ENCODE measurements at regions not wholly inside any gene's neighbourhood (a gene's known extent, or its start where the extent isn't known, plus 50 kb on each side); places are given as distances from the start of the nearest gene placed in this dataset.

DNA sequence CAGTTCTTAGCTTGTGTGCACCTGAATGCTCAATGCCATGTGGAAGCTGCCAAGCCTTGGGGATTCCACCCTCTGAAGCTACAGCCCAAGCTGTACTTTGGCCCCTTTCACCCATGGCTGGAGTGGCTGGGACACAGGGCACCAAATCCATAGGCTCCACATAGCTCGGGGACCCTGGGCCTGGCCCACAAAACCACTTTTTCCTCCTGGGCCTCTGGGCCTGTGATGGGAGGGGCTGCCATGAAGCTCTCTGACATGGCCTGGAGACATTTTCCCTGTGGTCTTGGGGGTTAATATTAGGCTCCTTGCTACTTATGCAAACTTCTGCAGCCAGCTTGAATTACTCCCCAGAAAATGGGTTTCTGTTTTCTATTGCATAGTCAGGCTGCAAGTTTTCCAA, 579.9 kb downstream of the MATN1 start:
- Histone ChIP-seq H3K4me2 (no peak overlapping the region), H3K79me2 (ENCODE audit: low read depth) (no peaks in the 10 kb centered on the region), H3K9me3 (ENCODE audit: low read depth) (no peaks in the 10 kb centered on the region), H3K27me3 (no peaks in the 10 kb centered on the region), H3K4me1 (no peaks in the 10 kb centered on the region), H3K36me3 (no peaks in the 10 kb centered on the region), H3K4me3 (no peak overlapping the region), H3F3A (ENCODE audit: low read depth) (no peaks in the 10 kb centered on the region), H3K27ac (no peak overlapping the region), H3K9ac (no peak overlapping the region), H4K20me1 (ENCODE audit: low read depth) (no peaks in the 10 kb centered on the region), H2AFZ (replicated peaks) (no peak overlapping the region)
- TF ChIP-seq EZH2 (IDR thresholded peaks at IDR 0.05) (no peak), CTCF (IDR thresholded peaks at IDR 0.05) (no peak)
- Mint-ChIP-seq H3K9me3 (peaks cover 16% of the 10 kb centered on the region), H3K4me3 (no peak overlapping the region), H3K27ac (no peak overlapping the region), H3K27me3 (ENCODE audit: insufficient read depth, low read depth) (peaks cover 7% of the 10 kb centered on the region), H3K4me1 (no peaks in the 10 kb centered on the region), H3K36me3 (no peaks in the 10 kb centered on the region)
- DNase-seq (ENCODE audit: low spot score): no peak

GRCh38 chr1:30140566-30140965, 582.8 kb downstream of the MATN1 start:
- Histone ChIP-seq H3K4me1 (no peaks in the 10 kb centered on the region), H3K4me3 (no peak overlapping the region), H3K27ac (no peak overlapping the region), H3K9me3 (ENCODE audit: low read depth) (no peaks in the 10 kb centered on the region), H3K9ac (no peak overlapping the region), H3K27me3 (no peaks in the 10 kb centered on the region), H3K79me2 (ENCODE audit: low read depth) (no peaks in the 10 kb centered on the region), H3F3A (ENCODE audit: low read depth) (no peaks in the 10 kb centered on the region), H4K20me1 (ENCODE audit: low read depth) (no peaks in the 10 kb centered on the region), H2AFZ (replicated peaks) (no peak overlapping the region), H3K36me3 (no peaks in the 10 kb centered on the region), H3K4me2 (no peak overlapping the region)
- no peak for DNase-seq (ENCODE audit: low spot score)
- Mint-ChIP-seq H3K4me1 (no peaks in the 10 kb centered on the region), H3K9me3 (peaks cover 16% of the 10 kb centered on the region), H3K4me3 (no peak overlapping the region), H3K27ac (no peak overlapping the region), H3K27me3 (ENCODE audit: insufficient read depth, low read depth) (peaks cover 9% of the 10 kb centered on the region), H3K36me3 (no peaks in the 10 kb centered on the region)
- TF ChIP-seq EZH2phosphoT487 (IDR thresholded peaks at IDR 0.05) (no peak), CTCF (IDR thresholded peaks at IDR 0.05) (no peak), EZH2 (IDR thresholded peaks at IDR 0.05) (no peak)

- Histone ChIP-seq H3K4me2 (no peak overlapping the region), H3K27me3 (no peaks in the 10 kb centered on the region), H3K27ac (no peak overlapping the region), H3K79me2 (ENCODE audit: low read depth) (no peaks in the 10 kb centered on the region), H3K9me3 (ENCODE audit: low read depth) (no peaks in the 10 kb centered on the region), H3K4me3 (no peak overlapping the region), H2AFZ (replicated peaks) (no peak overlapping the region), H3K9ac (no peak overlapping the region), H4K20me1 (ENCODE audit: low read depth) (no peaks in the 10 kb centered on the region), H3K36me3 (no peaks in the 10 kb centered on the region), H3K4me1 (no peaks in the 10 kb centered on the region), H3F3A (ENCODE audit: low read depth) (no peaks in the 10 kb centered on the region)
- no peak overlapping the region for H3K4me3 Mint-ChIP-seq
- DNase-seq (ENCODE audit: low spot score): no peak
- no peaks in the 10 kb centered on the region for H3K36me3 Mint-ChIP-seq
- no peaks in the 10 kb centered on the region for H3K4me1 Mint-ChIP-seq
- no peak overlapping the region for H3K27ac Mint-ChIP-seq
- TF ChIP-seq EZH2phosphoT487 (IDR thresholded peaks at IDR 0.05) (no peak), CTCF (IDR thresholded peaks at IDR 0.05) (no peak), EZH2 (IDR thresholded peaks at IDR 0.05) (no peak)
- H3K27me3 Mint-ChIP-seq (ENCODE audit: insufficient read depth, low read depth): peaks cover 9% of the 10 kb centered on the region
- H3K9me3 Mint-ChIP-seq: peaks cover 6% of the 10 kb centered on the region
Measured at GRCh38 chr1:30138891-30139290, 584.5 kb downstream of the MATN1 start.

DNA sequence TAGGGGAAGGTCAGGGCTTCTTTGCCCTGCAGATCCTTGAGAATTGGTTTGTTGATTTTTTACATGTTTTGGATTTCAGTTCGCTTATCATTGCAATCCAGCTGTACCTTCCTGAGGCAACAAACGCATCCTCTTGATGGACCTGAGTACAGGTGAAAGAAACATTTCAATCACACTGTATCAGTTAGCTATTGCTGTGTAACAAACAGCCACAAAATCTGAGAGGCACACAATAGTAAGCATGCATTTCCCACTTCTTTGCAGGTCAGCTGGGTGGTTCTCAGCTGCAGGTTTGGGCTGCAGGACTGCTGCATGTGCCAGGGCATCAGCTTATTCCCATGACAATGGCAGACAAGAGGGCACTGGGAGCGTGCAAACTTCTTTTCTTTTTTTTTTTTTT, 586.4 kb downstream of the MATN1 start:
- Histone ChIP-seq H3K36me3 (no peaks in the 10 kb centered on the region), H3F3A (ENCODE audit: low read depth) (no peaks in the 10 kb centered on the region), H3K9ac (no peak overlapping the region), H3K4me3 (no peak overlapping the region), H2AFZ (replicated peaks) (no peak overlapping the region), H3K27me3 (no peaks in the 10 kb centered on the region), H3K79me2 (ENCODE audit: low read depth) (no peaks in the 10 kb centered on the region), H3K4me2 (no peak overlapping the region), H3K9me3 (ENCODE audit: low read depth) (no peaks in the 10 kb centered on the region), H4K20me1 (ENCODE audit: low read depth) (no peaks in the 10 kb centered on the region), H3K27ac (no peak overlapping the region), H3K4me1 (no peaks in the 10 kb centered on the region)
- Mint-ChIP-seq H3K27me3 (ENCODE audit: insufficient read depth, low read depth) (peaks cover 13% of the 10 kb centered on the region), H3K4me3 (no peak overlapping the region), H3K27ac (no peak overlapping the region), H3K36me3 (no peaks in the 10 kb centered on the region), H3K9me3 (no peaks in the 10 kb centered on the region), H3K4me1 (no peaks in the 10 kb centered on the region)
- DNase-seq (ENCODE audit: low spot score): no peak
- no peak for TF ChIP-seq EZH2phosphoT487 (IDR thresholded peaks at IDR 0.05)
- no peak for TF ChIP-seq CTCF (IDR thresholded peaks at IDR 0.05)
- no peak for TF ChIP-seq EZH2 (IDR thresholded peaks at IDR 0.05)

All from neural progenitor cell (in vitro differentiated cells).